ENCODE measurements at regions not wholly inside any gene's neighbourhood (a gene's known extent, or its start where the extent isn't known, plus 50 kb on each side); places are given as distances from the start of the nearest gene placed in this dataset.

GRCh38 chr10:131475043-131475442 lies 163.5 kb upstream of the TCERG1L start:
- Histone ChIP-seq H3K27ac (no peak overlapping the region), H3K4me3 (replicated peaks in 1 of 3) (no peak overlapping the region), H3K36me3 (no peaks in the 10 kb centered on the region), H3K27me3 (no peaks in the 10 kb centered on the region), H3K4me1 (no peaks in the 10 kb centered on the region), H3K9me3 (no peaks in the 10 kb centered on the region)
- TF ChIP-seq CTCF (IDR thresholded peaks at IDR 0.05) (no peak), POLR2A (IDR thresholded peaks at IDR 0.05) (no peak)
- WGBS, 2 donors: 88 to 89% methylated on average over 7 to 11 of the region's 11 CpGs
- DNase-seq: no peak
- intact Hi-C loops (cut with DNase I): no loop called here

GRCh38 chr10:131475803-131476202 lies 164.3 kb upstream of the TCERG1L start:
- TF ChIP-seq CTCF (IDR thresholded peaks at IDR 0.05) (no peak), POLR2A (IDR thresholded peaks at IDR 0.05) (no peak)
- Histone ChIP-seq H3K9me3 (no peaks in the 10 kb centered on the region), H3K36me3 (no peaks in the 10 kb centered on the region), H3K4me3 (replicated peaks in 1 of 3) (no peak overlapping the region), H3K27ac (no peak overlapping the region), H3K27me3 (no peaks in the 10 kb centered on the region), H3K4me1 (no peaks in the 10 kb centered on the region)
- no peak for DNase-seq
- 84 to 87% methylated on average over 15 to 16 of the region's 16 CpGs for WGBS, 2 donors
- intact Hi-C loops (cut with DNase I): no loop called here

GRCh38 chr10:131477457-131478121 lies 166.1 kb upstream of the TCERG1L start:
- 56 to 59% methylated on average over 15 of the region's 15 CpGs for whole genome bisulfite sequencing, 2 donors
- Histone ChIP-seq H3K36me3 (no peaks in the 10 kb centered on the region), H3K27me3 (no peaks in the 10 kb centered on the region), H3K4me3 (replicated peaks in 1 of 3) (no peak overlapping the region), H3K27ac (no peak overlapping the region), H3K4me1 (no peaks in the 10 kb centered on the region), H3K9me3 (no peaks in the 10 kb centered on the region)
- TF ChIP-seq POLR2A (IDR thresholded peaks at IDR 0.05) (no peak), CTCF (IDR thresholded peaks at IDR 0.05) (no peak)
- DNase-seq: no peak
- intact Hi-C loops (cut with DNase I): no loop called here

GRCh38 chr10:131478377-131478989 lies 167.0 kb upstream of the TCERG1L start:
- no peaks in the 10 kb centered on the region for H3K36me3 ChIP-seq
- no peaks in the 10 kb centered on the region for H3K4me1 ChIP-seq
- H3K9me3 ChIP-seq: no peaks in the 10 kb centered on the region
- TF ChIP-seq CTCF (IDR thresholded peaks at IDR 0.05) (no peak), POLR2A (IDR thresholded peaks at IDR 0.05) (no peak)
- H3K4me3 ChIP-seq (replicated peaks in 1 of 3): no peak overlapping the region
- intact Hi-C loops (cut with DNase I): no loop called here
- no peak overlapping the region for H3K27ac ChIP-seq
- WGBS, 2 donors: 44 to 65% methylated on average over 5 to 6 of the region's 6 CpGs
- no peaks in the 10 kb centered on the region for H3K27me3 ChIP-seq
- DNase-seq: no peak

- intact Hi-C loops (cut with DNase I): no loop called here
- WGBS, 2 donors: 73 to 81% methylated on average over 3 of the region's 3 CpGs
- no peaks in the 10 kb centered on the region for H3K4me1 ChIP-seq
- no peaks in the 10 kb centered on the region for H3K27me3 ChIP-seq
- no peaks in the 10 kb centered on the region for H3K9me3 ChIP-seq
- TF ChIP-seq CTCF (IDR thresholded peaks at IDR 0.05) (no peak), POLR2A (IDR thresholded peaks at IDR 0.05) (no peak)
- DNase-seq: no peak
- no peak overlapping the region for H3K4me3 ChIP-seq (replicated peaks in 1 of 3)
- H3K27ac ChIP-seq: no peak overlapping the region
- H3K36me3 ChIP-seq: no peaks in the 10 kb centered on the region
Observed at GRCh38 chr10:131480066-131480465, 168.5 kb upstream of the TCERG1L start.

Data from thyroid gland (tissue), 4 donors.